Tongue (tissue), 1 donor: ENCODE measurements at regions not wholly inside any gene's neighbourhood (a gene's known extent, or its start where the extent isn't known, plus 50 kb on each side); places are given as distances from the start of the nearest gene placed in this dataset.

Experiments used
- DNase-seq: peaks from one replicate; pipeline ENCODE4 v3.0.0-alpha.2; 2015

DNA sequence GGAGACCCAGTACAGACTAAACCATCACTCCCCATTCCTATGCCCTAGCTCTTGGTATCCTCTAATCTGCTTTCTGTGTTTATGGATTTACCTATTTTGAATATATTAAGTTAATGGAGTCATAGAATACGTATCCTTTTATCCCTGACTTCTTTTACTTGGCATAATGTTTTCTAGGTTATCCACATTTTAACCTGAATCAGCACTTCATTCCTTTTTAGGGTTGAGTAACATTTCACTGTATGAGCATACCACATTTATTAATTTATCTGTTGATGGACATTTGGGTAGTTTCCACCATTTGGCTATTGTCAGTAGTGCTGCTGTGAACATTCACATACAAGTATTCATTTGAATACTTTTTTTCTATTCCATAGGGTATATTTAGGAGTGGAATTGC is 157.3 kb upstream of the CTNNA2 start:
- no peak for DNase-seq

DNA sequence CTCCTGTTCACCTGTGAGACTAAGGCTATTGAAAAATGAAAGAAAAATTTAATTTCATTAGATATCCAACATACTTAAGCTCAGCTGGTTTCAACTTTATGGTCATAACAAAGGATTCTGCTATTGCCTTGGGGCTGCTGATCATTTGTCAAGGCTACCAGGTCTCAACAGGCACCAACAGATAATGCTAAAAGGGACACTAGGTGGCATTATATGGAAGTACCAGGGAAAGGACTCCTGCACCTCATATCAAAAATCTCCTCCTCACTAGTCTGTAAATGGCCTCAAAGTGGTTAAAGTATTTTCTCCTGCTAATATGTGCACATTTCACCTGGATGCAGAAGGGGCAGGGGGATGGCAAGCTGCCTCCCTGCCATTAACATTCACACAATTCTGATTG is 167.9 kb upstream of the REG3A start:
- no peak for DNase-seq

DNA sequence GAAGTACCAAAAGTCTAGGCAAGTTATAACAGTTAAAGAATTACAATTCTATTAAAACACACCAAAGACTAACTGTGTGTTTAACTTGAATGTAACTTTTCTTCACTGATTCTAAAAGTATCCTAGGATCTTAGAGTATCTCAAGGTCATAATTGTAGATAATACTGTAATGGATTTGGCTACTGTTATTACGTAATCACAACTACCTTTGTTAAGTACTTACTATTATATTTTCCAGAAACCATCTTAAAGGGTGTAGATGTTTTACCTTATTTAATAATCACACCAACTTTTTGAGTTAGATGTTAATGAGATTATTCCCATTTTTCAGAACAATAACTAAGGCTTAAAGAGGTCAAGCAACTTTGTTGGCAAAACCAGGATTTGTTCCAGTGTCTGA is 161.3 kb upstream of the REG3A start:
- no peak for DNase-seq

DNA sequence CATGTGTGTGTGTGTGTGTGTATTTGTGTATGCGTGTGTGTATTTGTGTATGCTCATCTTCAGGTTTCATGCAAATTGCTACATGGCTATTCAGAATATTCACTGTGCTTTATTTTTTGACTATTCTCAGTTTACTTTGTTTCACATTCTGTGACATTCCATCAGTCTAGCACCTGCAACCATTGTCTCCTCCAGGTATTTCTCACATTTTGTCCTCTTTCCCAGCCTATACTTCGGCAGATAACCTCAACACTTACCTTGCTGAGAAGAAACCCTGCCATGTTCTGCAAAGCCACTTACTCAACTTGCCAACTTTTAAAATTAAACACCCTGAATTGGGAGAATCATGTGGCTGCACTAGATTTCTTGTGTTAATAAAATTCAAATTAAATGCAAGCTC is 135.4 kb upstream of the REG3A start:
- no peak for DNase-seq

DNA sequence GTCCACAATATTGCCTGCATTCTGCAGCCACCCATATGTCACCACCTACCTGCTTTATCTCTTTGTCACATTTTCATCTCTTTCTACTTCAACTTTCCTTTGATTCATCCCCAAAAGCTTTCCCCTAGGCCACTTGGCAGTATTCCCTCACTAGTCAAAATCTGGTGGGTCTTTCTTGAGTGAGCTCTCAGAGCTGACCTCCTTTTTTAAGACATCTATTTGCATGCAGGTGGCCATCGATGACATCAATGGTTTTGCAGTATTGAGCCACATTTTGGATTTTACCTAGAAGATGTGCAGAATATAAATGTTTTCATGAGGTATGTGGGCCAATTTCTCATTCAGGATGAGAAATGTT is 133.4 kb upstream of the REG3A start:
- no peak for DNase-seq

DNA sequence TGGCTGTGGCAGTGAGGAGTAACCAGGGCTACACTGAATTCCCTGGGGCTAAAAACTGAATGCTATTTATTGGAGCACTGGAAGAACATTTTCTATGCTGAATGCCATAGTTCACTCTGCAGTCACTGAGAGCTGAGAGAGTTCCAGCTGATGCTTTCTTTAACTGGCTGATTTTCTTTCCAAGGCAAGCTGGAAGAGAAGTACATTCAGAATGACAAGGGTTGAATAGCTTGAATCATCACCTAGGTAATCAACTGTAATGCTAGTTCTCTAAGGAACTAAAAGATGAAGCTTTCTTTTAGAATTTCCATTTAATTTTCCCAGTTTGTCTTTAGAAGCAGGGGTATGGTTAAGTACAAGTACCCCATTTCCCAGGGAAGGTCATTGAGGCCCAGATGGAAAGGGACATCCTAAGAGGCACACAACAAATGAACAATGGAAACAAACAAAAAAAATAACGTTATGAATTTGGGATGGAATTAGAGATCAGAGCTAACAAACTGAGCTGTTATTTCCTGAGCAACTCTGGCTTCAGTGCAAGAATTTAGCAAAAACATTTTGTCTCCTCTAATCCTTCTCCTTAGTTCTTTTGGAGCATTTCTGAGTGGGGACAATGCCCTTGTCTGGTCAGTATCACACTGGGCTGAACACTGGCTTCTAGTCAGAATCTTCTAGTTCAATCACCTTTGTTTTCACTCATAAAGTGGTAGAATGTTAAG is 132.8 kb upstream of the REG3A start:
- no peak for DNase-seq

DNA sequence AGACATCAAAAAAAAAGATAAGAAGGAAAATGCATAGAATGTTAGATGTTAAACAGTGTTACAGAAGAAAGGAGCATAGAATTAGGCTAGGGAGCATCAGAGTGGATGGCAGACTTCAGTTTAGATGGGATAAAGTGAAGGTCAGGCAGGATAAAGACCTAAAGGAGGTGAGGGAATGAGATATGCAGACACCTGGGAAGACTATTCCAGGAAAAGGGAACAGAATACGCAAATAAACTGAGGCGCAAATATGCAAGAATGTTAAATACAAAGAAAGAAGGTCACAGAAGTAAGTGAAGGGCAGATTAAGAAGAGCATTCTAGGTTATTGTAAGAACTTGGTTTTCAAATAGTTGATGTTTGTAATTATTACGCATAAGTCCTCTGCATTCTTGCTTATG is 116.3 kb upstream of the REG3A start:
- no peak for DNase-seq

DNA sequence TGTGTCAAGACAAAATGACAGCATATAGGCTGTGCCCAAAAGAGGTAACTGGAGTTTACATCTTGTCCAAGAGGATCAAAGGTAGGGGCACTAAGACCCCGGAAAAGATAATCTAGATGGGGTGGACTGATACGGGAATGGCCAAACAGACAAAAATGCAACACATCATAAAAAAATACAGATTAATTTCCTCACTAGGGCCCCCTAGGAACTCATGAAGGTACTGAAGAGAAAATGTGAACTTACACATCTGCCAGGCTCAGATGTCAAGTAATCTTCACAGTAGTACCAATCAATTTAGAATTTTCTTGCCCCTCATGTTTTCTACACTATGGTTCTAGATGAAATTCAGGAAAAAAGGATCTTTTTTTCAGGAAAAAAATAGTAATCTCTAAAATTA is 115.6 kb upstream of the REG3A start:
- no peak for DNase-seq

DNA sequence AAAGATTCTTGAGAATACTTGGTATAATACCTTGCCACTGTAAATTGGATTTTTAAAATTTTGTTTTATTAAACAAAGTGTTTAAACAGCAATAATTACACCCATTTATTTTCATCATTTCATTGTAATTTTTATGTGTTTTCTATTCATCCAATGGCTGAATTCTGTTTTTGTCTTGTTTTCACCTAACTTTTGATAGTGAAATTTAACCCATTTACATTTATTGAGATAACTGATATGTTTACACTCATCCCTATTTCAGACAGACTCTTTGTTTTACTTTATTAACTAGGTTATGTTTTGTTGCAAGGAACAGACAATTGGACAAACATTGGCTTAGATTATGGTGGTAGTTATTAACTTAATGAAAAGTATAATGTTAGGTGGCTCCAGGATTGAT is 113.1 kb upstream of the REG3A start:
- DNase-seq = no peak

DNA sequence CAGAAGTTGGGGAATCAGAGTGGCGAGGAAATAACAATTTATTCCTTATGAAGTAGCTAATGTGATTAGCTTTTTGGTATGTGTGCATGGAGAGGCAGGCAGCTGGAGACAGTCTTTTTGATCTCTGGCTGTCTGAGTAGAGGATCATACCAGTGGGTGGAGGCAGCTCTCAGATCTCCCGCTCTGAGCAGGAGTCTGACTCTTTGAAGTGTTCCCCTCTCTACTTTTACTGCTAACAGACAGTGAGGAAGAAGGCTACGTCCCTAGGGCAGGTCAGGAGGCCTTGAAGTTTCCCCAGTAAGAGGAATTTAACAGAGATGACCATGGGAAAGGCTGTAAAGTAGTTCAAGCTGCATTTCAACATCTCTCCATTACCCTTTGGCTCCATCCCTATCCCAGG is 111.9 kb upstream of the REG3A start:
- no peak for DNase-seq

DNA sequence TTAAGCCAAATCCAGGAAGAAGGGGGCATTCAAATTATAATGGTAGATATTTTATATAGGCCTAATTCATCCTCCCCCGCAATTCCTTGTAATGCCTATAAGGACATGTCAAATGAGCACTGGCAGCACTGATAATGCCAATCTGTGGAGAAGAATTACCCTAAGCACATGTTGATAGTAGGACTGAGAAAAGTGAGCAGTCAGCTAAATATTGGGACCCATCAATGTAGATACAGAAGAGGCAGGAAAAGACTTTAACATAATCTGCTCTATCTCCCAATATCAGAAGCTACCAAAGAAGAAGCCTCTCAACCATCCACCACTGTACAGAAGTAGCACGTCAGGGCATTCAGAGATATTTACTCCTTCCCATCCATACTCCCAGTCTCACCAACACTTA is 101.3 kb upstream of the REG3A start:
- no peak for DNase-seq

DNA sequence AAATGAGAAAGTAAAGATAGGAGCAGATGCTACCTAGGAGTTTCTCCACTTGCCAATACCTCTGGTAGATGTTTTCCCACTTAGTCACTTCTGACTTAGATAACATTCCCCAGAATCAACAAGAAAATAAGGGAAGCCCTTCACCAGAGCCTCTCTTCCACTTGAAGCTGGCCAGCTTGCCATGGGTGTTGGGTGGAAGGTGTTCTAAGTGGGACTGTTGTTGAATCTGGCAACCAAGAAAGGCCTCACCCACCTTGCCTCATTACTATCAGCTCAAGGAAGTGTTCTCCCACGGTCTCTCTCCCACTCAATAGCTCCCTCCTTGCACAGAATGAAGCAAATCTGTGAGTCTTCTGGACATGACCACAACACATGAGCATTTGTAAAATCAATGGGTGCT is 100.4 kb upstream of the REG3A start:
- DNase-seq = no peak

DNA sequence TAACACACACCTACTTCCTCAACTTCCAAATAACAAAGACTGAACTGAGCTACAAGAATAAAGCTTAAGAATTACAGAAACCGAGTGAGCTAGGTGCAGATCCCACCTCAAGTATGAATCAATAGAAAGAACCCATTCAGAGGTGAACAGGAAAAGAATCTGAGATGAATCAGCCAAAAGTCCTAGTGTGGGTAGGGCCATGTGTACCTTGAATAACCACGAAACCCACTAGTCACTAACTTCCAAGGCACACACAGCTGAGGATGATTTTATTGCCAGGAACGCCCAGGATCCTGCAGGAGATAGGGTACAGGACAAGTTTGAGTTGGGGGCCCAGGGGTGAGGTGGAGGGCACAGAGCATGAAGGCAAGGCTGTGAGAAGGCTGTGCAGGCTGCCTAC is 99.7 kb upstream of the REG3A start:
- no peak for DNase-seq

DNA sequence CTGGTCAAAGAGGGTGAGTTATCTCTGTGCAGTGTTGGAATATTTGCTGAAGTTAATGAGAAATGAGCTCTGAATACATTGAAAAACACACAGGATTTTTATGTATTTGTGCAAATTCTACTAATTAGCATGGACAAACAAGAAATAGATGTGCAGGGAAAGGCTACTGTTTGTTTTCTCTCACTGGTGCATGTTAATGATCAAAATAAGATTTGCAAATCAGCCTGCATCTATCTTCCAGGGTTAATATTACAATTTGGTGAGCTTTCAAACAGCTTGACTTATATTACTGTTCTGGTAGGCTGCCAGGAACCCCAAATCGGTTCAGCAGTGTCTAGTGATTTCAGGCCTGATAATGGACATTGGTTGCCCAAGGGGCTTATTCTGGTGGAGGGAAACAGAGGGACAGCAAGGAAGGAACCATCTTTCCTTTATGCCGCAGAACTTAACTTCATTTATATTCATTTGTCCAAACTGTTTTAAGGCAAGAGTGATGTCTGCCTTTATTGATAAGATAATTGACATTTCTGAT is 93.8 kb upstream of the REG3A start:
- no peak for DNase-seq

DNA sequence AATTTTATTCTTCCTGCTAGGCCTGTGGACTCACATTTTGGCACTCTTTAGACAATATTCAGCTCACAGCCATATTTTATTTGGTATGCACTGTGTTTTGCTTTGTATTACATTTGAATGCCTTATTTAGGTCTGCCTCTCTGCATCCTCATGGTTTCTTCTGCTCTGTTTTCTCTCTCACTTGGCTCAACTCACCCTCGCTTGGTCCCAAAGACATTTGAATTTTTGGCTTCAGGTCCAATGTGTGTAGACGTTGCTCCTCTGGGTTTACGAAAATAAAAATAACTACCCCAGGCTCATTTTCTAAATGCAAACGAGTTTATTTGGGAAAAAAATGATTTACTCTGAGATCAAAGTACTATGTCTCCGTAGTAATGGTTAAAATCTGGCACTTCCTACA is 91.1 kb upstream of the REG3A start:
- no peak for DNase-seq

DNA sequence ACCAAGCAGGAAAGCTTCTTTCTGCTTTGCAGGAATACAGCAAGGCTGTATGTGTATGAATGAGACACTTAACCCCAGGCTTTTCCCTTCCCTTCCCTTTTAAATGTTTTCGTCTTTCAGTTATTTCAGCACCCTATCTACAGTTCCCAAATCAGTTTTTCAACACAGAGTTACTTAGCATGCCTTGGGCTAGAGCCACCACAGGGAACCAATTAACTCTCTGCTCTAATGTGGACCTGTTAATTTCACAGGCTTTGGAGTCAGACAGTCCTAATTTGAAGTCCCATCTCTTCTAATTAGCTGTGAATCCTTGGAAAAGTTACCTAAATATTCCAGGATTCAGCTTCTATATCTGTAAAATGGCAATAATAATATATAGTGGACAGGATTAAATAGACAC is 89.2 kb upstream of the REG3A start:
- no peak for DNase-seq

DNA sequence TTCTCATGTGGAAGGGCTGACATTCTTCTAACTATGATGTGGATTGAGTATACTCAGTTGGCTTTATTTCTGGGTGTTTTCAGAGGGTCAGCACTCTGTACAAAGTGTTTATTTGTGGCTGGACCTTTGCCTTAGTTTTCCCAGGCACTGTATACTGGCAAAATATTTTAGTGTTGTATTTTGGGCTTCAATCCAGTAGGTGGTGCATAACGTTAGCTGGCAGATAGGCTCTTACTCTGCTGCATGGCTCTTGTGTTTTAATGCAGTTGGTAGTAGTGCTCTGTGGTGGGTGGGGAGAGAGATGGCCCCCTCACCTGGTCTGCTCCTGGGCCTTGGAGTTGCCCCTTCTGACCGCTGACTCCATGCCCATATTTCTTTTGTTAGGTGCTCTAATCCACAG is 75.6 kb upstream of the REG3A start:
- DNase-seq = no peak

DNA sequence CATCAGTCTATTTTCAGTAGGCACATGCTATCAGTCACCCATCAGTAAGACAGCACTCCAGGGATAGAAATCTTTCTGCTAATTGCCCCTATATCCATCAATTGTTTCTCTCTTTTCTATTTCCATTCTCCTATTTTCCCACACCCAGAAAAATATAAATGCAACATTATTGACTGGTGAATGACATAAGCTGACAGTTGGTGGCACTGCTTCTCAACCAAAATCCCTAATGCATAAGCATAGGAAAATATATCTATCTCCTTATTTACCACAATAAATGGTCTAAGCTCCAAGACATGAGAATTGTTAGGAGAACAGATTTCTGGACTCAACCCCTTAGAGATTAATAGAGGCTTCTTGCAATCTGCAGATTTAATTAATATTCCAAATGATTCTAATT is 64.0 kb upstream of the REG3A start:
- no peak for DNase-seq

DNA sequence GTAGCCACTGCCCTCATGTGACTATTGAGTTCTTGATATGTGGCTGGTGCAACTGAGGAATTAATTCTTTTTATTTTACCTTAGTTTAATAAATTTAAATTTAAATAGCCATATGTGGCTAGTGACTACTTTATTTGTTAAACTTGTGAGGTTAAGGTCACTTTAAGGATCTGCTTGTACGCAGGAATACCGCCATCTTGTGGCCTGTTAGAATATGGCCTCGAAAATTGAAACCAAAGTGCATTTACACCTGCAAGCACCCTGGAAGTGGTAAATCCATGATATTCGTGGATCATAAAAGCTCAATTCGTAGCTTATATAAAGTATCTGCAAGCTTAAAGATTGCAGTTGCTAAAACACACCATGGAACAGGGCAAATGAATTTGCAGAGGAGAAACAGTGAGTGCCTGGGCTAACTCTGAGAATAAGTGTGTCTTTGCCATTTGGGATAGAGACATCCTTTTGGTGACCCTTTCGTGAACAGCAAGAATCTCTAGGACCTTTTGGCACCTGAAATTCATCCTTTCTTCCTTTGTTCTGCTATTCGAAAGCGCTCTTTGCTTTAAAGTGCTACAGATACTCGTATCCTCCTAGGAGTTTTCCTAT is 59.9 kb upstream of the REG3A start:
- peak; percentile 57 for DNase-seq

DNA sequence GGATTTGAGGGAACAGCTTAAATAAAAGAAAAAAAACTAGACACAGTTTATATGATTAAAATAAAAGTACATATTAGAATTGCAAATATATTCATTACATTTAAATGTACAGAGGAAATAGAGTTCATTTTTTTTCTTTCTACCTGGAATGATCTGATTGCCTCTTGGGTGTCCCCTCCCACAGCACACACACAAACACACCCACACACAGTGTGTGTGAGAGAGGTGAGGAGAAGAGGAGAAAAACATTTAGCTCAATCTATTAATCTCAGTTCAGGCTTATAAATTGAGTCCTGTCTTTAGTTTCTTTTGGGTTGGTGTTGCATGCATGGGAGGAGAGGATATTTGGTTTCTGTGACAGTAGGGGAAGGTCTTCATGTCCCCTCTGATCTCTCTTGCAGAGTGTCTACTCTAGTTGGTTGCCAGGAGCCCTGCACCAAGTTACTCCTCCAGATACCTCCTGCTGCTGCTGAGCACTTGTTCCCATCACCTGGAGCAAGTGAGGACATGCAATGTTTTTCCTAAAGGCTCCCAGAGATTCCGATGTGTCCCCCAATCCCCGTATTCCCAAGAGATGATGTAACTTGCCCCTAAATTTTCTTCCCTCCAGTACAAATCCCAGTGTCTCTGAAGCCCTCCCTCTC is 50.8 kb upstream of the REG3A start:
- no peak for DNase-seq
